Suprapubic skin (tissue), 4 donors: ENCODE measurements at regions not wholly inside any gene's neighbourhood (a gene's known extent, or its start where the extent isn't known, plus 50 kb on each side); places are given as distances from the start of the nearest gene placed in this dataset.

Experiments used
- DNase-seq, 2 donors: peaks; one replicate each; pipeline ENCODE4 v3.0.0-alpha.2; 2019; ENCODE audit warnings: low spot score in 2 of 2
- H3K27ac ChIP-seq: fragments of 200-600 bp; sonication (generic); one replicate; pipeline ENCODE4 v1.5.1; 2019
- H3K27me3 ChIP-seq: fragments of 200-600 bp; sonication (generic); one replicate; pipeline ENCODE4 v1.5.1; 2019
- H3K36me3 ChIP-seq: fragments of 200-600 bp; sonication (generic); one replicate; pipeline ENCODE4 v1.5.1; 2019
- H3K4me1 ChIP-seq: fragments of 200-600 bp; sonication (generic); one replicate; pipeline ENCODE4 v1.5.1; 2019
- H3K4me3 ChIP-seq: fragments of 200-600 bp; sonication (generic); one replicate; pipeline ENCODE4 v1.5.1; 2019; ENCODE audit warnings: mild to moderate bottlenecking
- H3K9me3 ChIP-seq: fragments of 200-600 bp; sonication (generic); one replicate; pipeline ENCODE4 v1.5.1; 2019
- EP300 ChIP-seq: sonication (generic); formaldehyde crosslinking; IDR thresholded peaks from one replicate; pipeline ENCODE4 v1.6.1; 2017; ENCODE audit warnings: antibody characterized with exemption
- POLR2A ChIP-seq, 2 donors: fragments of 450-650 bp; IDR thresholded peaks; one replicate each; pipeline ENCODE4 v1.6.1; 2017; ENCODE audit warnings: antibody characterized with exemption in 2 of 2, mild to moderate bottlenecking in 2 of 2, moderate library complexity in 2 of 2
- POLR2AphosphoS5 ChIP-seq, 3 donors: sonication (generic); formaldehyde crosslinking; IDR thresholded peaks; one replicate each; pipeline ENCODE4 v1.6.1; 2017; ENCODE audit warnings: antibody characterized with exemption in 3 of 3
- WGBS: methylation state at CpG from one replicate; pipeline ENCODE4 v1.1.5; 2018; 5-methylcytosine and 5-hydroxymethylcytosine counted together
- TF ChIP-seq, protein P1 (sequence below), 2 donors: fragments of 200-600 bp in 1 of 2; fragments of 450-650 bp in 1 of 2; sonication (generic) in 1 of 2; IDR thresholded peaks; one replicate each; pipeline ENCODE4 v1.5.1; 2016 to 2019; ENCODE audit warnings: antibody characterized with exemption in 2 of 2, mild to moderate bottlenecking in 1 of 2, moderate library complexity in 1 of 2

DNA sequence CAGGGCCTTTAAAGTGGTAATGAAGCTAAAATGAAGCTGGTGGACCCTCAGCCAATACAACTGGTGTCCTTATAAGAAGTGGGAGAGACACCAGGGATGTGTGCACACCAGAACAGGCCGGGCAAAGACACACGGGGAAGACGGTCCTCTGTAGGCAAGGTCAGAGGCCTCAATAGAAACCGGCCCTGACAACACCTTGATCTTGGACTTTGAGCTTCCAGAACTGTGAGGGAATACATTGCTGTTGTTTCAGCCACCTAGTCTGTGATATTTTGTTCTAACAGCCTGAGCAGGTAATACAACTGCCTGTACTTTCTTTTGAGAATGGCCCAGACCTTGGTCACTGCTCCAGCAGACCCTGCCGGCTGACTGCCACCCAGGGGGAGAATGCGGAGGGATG is 65.6 kb upstream of the FZD7 start:
- DNase-seq = no peak
- Histone ChIP-seq H3K4me1 (peaks cover 17% of the 10 kb centered on the region), H3K4me3 (no peak overlapping the region), H3K27ac (no peak overlapping the region), H3K27me3 (no peaks in the 10 kb centered on the region), H3K36me3 (no peaks in the 10 kb centered on the region), H3K9me3 (no peaks in the 10 kb centered on the region)
- no peak for TF ChIP-seq EP300
- TF ChIP-seq POLR2AphosphoS5 (IDR thresholded peaks at IDR 0.05) = no peak
- TF ChIP-seq, protein P1, sequence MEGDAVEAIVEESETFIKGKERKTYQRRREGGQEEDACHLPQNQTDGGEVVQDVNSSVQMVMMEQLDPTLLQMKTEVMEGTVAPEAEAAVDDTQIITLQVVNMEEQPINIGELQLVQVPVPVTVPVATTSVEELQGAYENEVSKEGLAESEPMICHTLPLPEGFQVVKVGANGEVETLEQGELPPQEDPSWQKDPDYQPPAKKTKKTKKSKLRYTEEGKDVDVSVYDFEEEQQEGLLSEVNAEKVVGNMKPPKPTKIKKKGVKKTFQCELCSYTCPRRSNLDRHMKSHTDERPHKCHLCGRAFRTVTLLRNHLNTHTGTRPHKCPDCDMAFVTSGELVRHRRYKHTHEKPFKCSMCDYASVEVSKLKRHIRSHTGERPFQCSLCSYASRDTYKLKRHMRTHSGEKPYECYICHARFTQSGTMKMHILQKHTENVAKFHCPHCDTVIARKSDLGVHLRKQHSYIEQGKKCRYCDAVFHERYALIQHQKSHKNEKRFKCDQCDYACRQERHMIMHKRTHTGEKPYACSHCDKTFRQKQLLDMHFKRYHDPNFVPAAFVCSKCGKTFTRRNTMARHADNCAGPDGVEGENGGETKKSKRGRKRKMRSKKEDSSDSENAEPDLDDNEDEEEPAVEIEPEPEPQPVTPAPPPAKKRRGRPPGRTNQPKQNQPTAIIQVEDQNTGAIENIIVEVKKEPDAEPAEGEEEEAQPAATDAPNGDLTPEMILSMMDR (IDR thresholded peaks at IDR 0.05) = no peak
- no peak for TF ChIP-seq POLR2A (IDR thresholded peaks at IDR 0.05)
- 91% methylated on average over 6 of the region's 6 CpGs for WGBS

DNA sequence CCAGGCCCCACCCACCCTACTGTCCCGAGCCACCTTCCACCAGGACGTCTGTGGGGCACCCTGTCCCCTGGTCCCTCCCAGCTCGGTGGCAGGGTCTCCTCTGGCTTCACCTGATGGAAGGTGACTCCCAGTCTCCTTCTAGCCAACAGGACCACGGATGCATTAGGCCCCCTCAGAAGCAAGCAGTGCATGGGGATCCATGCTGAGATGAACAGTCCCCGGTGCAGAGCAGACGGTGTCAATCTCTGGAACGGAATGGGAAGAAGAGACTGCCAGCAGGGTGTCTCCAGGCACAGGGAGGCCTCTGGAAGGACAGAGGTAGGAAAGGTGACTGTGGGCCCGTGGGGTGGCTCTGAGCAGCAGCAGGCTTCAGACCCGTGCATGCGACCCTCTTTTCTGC is 65.2 kb upstream of the FZD7 start:
- Histone ChIP-seq H3K9me3 (no peaks in the 10 kb centered on the region), H3K4me3 (no peak overlapping the region), H3K4me1 (peaks cover 21% of the 10 kb centered on the region), H3K27me3 (no peaks in the 10 kb centered on the region), H3K36me3 (no peaks in the 10 kb centered on the region), H3K27ac (no peak overlapping the region)
- TF ChIP-seq, protein P1 (IDR thresholded peaks at IDR 0.05) = no peak
- TF ChIP-seq EP300 (no peak), POLR2A (IDR thresholded peaks at IDR 0.05) (no peak), POLR2AphosphoS5 (IDR thresholded peaks at IDR 0.05) (no peak)
- DNase-seq = no peak
- WGBS = 82% methylated on average over 10 of the region's 10 CpGs

DNA sequence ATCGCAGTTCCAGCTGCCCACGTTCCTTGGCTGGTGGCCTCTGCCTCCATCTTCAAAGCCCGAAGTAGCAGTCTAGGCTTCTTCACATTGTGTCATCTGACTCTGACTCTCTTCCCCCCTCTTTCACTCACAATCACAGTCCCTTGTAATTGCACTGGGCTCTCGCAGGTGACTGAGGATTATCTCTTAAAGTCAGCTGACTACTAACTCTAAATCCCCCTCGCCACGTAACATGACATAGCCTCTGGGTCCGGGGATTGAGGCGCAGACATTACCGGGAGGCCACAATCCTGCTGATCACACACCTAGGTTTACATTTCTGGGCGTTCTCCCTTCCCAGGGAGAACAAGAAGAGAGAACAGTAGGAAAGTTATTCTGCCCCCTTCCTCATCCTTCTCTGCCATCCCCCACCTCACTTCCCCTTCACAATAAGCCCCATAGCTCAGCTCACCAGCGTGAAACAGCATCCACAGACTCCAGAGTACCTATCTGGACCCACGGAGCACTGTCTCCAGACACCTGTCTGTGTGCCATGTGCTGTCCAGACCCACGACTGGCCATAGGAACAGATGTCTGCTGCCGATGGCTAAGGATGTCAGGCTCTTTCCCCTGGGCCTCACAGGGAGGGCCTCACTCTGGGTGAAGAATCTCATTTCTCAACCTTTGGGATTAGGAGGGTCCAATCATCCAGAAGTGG is 64.3 kb upstream of the FZD7 start:
- no peak for DNase-seq
- H3K27ac ChIP-seq = no peak overlapping the region
- 92% methylated on average over 14 of the region's 14 CpGs for WGBS
- no peaks in the 10 kb centered on the region for H3K36me3 ChIP-seq
- H3K9me3 ChIP-seq = no peaks in the 10 kb centered on the region
- no peak overlapping the region for H3K4me3 ChIP-seq
- TF ChIP-seq, protein P1 (IDR thresholded peaks at IDR 0.05) = no peak
- no peak for TF ChIP-seq EP300
- no peak for TF ChIP-seq POLR2A (IDR thresholded peaks at IDR 0.05)
- no peak for TF ChIP-seq POLR2AphosphoS5 (IDR thresholded peaks at IDR 0.05)
- peaks cover 24% of the 10 kb centered on the region for H3K4me1 ChIP-seq
- no peaks in the 10 kb centered on the region for H3K27me3 ChIP-seq

DNA sequence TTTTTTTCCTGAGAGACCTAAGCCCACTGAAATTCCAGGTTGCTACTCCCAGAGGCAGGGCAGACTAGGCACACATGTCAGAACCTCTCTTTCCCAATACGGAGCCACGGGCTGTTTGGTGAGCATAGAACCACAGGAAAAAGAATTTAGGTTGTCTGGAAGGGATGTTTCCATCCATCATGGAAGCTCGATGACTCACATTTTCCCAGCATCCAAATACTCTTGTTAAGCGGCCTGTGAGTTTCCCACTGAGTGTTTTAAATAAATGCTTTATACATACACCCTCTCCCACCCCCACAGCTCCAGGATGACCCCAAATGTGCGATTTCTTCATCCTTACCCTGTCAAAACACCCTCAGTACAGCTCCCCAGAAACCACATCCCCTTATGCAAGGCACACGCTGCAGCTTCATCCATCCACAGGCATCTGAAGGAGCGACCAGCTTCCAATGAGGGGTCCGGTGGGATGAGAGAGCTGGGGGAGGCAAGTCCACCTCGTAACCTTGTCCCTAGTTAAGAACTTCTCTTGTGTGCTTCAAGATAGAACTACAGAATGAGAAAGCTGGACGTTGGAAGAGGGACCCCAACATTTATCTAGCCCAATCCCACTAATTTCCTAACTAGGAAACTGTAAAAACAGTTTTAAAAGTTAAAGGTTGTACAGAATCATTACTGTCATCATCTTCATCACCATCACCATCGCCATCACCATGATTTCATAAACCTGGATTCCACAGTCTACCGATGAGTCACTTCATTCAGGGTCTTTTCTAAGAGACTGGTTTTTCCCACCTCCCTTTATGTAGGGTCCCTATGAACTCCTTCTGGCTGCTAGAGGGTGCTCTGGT is 63.5 kb upstream of the FZD7 start:
- Histone ChIP-seq H3K27me3 (no peaks in the 10 kb centered on the region), H3K27ac (no peak overlapping the region), H3K36me3 (no peaks in the 10 kb centered on the region), H3K4me3 (no peak overlapping the region), H3K9me3 (no peaks in the 10 kb centered on the region), H3K4me1 (peaks cover 31% of the 10 kb centered on the region)
- DNase-seq = no peak
- TF ChIP-seq POLR2A (IDR thresholded peaks at IDR 0.05) = no peak
- TF ChIP-seq POLR2AphosphoS5 (IDR thresholded peaks at IDR 0.05) = no peak
- no peak for TF ChIP-seq EP300
- TF ChIP-seq, protein P1 (IDR thresholded peaks at IDR 0.05) = no peak
- WGBS = 77% methylated on average over 12 of the region's 12 CpGs

DNA sequence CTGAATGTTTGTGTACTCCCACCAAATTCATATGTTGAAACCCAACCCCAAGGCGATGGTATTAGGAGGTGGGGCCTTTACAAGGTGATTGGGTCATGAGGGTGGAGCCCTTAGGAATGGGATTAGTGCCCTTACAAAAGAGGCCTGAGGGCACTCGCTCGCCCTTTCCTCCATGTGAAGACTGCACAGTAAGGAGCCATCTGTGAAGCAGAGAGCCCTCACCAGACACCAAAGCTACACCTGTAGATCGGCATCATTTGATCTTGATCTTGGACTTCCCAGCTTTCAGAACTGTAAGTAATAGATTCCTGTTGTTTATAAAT is 62.9 kb upstream of the FZD7 start:
- no peaks in the 10 kb centered on the region for H3K9me3 ChIP-seq
- no peaks in the 10 kb centered on the region for H3K36me3 ChIP-seq
- no peak overlapping the region for H3K27ac ChIP-seq
- no peaks in the 10 kb centered on the region for H3K27me3 ChIP-seq
- H3K4me3 ChIP-seq = no peak overlapping the region
- DNase-seq = no peak
- peaks cover 31% of the 10 kb centered on the region for H3K4me1 ChIP-seq
- WGBS = 84% methylated on average over 4 of the region's 4 CpGs
- TF ChIP-seq POLR2AphosphoS5 (IDR thresholded peaks at IDR 0.05) (no peak), POLR2A (IDR thresholded peaks at IDR 0.05) (no peak), EP300 (no peak)
- TF ChIP-seq, protein P1 (IDR thresholded peaks at IDR 0.05) = no peak
